SHP77 treated with DMSO at 0.1 percent for 48 hours (cell line): ENCODE measurements at regions not wholly inside any gene's neighbourhood (a gene's known extent, or its start where the extent isn't known, plus 50 kb on each side); places are given as distances from the start of the nearest gene placed in this dataset.

Experiments used
- DNase-seq: peaks from one replicate; lab custom pipeline; 2025; lab: John Stamatoyannopoulos, UW

- no peak for DNase-seq
Measured at GRCh38 chr2:204434660-204435462, 110.4 kb upstream of the PARD3B start.

DNA sequence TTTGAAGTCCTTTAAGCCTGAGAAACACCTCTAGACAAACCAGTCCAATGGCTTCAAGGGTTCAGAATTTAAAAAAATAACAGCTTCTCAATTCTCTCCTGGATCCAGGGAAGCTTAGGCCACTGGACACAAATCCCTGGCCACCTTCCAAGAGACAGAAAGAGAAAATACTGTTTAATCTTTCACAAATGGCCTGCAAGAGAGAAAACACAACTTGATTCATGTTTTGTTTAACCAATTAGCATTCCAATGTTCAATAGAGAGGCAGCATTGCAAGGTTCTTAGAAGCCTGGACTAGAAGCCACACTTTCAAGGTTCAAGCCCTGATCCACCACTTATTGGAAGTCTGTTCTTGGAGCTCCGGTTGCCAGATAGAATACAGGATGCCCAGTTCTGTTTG lies 109.0 kb upstream of the PARD3B start:
- no peak for DNase-seq

GRCh38 chr2:204437408-204437807 lies 107.9 kb upstream of the PARD3B start:
- DNase-seq, result no peak

GRCh38 chr2:204437815-204438756 lies 107.2 kb upstream of the PARD3B start:
- DNase-seq, result no peak

DNA sequence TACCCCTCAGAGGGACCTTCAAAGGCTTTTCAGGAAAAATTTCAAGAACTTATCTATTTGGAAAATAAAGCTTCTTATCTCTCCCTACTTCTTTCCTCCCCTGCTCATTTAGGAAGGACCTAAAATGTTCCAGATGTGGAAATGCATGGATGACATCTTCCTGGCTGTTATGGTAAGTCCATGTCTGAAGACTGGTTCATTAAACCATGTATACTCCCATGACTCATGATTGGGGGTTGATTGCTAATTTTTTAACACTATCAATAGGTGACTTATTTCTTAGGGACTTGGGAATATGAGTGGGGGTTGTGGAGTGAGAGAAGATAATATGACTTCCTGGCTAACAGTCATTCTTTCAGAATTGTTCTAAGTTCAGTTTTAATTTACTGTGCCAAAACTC lies 104.0 kb upstream of the PARD3B start:
- DNase-seq, result no peak

GRCh38 chr2:204445149-204445548 lies 100.1 kb upstream of the PARD3B start:
- DNase-seq, result no peak

DNA sequence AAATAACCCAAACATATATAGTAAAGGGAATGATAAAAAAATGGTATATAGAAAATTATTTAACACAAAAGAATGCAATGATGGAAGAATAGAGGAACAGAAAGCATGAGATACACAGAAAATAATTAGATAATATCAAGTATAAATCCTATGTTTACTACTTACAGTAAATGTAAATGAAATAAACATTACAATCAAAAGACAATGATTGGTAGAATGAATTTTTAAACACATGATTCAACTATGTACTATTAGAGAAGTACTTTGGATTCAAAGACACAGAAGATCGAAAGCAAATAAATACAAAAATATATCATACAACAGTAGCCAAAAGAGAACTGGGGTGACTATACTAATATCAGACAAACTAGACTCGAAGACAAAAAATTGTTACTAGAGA lies 97.6 kb upstream of the PARD3B start:
- DNase-seq, result no peak

- no peak for DNase-seq
Measured at GRCh38 chr2:204449977-204450376, 95.3 kb upstream of the PARD3B start.

GRCh38 chr2:204451766-204452165 lies 93.5 kb upstream of the PARD3B start:
- no peak for DNase-seq

GRCh38 chr2:204452464-204453023 lies 92.7 kb upstream of the PARD3B start:
- no peak for DNase-seq

- no peak for DNase-seq
Measured at GRCh38 chr2:204453730-204454167, 91.5 kb upstream of the PARD3B start.

DNA sequence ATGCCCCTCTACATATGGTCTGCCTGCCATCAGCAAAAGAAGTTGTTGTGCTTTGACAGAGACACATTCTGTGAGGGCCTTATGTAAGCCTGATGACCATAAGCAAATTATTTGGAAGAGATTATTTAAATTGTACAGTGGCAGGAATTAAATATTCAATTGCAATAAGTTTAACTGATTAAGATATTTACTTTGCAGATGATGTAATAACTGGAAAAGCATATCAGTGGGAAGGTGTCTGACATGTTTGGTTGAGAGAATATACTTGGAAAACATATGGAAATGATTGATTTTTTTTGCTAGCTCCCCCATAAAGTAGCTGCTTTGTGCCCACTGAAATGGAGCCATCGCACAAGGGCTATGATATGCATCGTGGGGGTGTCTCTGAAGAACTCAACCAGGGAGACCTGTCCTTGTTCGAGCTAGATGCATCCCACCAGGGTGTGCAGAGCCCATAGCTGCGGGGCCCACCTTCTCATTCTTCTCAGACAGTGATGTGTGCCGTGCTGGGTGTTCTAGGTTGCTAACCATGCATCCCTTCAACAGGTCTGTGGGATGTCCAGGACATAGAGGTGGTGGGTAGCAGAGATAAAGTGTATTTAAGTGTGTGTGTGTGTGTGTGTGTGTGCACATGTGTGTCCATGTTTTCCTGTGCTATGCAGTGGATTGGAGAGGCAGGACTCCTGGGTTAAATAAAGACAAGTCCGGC lies 90.4 kb upstream of the PARD3B start:
- DNase-seq, result no peak

- no peak for DNase-seq
Measured at GRCh38 chr2:204468746-204469429, 76.4 kb upstream of the PARD3B start.

DNA sequence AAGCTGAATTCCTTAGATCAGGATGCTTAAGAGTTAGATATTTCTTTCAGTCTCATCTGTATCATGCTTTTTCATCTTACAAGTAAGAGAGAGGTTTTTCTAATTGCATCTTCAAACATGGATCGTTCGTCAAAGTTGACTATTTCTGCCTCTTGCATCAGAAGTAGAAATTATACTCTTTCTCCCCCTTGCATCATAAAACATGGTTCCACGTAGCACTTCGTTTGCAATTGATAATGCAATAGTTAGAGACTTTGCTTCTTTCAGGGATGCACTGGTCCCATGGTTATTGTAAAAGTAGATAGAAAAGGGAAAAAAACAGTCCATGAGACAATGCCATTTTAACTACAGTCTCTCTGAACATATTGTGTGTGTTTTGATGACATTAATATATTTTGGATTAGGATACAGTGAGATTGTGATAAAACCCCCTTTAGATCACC lies 75.1 kb upstream of the PARD3B start:
- no peak for DNase-seq

DNA sequence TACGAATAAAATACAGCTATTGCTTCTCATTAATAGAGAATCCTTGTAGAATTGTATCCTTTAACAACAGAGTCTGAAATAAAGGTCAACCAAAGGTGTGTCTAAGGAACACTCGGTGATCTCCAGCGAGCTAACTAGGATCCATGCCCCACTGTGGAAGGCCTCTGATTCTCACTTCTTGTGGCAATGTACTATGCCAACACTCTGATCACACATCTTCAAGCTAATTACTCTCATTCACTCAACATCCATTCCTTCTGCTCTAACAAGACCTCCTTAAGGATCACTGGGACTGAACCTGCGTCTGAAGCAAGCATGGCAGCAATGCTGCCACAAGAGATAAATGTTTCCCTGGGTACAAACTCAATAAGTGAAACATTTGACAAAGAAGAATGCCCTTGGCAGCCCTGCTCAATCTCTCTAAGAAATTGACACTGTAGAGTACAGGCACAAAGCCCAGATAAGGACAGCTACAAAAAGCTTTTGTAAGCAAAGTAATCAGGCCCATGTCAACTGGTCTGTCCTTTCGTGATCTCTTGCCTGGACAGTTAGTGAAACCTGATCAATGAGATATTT lies 74.6 kb upstream of the PARD3B start:
- DNase-seq, result no peak

GRCh38 chr2:204472375-204472774 lies 72.9 kb upstream of the PARD3B start:
- no peak for DNase-seq

GRCh38 chr2:204473224-204473623 lies 72.1 kb upstream of the PARD3B start:
- no peak for DNase-seq

DNA sequence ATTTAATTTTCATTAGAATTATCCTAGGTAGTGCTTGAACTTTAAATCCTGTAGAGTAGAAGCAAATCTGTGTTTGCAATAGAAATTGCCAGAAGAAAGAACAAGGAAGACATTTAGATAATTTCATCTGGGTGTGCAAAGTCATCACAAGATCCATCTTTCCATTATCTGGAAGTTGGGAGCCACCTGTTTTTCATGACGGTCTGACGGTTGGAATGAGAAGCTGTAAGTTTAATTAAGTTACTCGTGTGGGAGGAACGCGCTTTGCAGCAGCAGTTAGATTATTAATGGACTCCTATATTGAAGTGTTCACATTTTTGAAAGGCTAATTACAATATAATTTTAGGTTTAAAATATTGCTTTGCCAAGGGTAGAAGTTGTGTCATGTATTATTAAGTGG lies 69.9 kb upstream of the PARD3B start:
- DNase-seq, result no peak

GRCh38 chr2:204477358-204477950 lies 67.8 kb upstream of the PARD3B start:
- DNase-seq, result no peak

- DNase-seq, result no peak
Measured at GRCh38 chr2:204479557-204479956, 65.7 kb upstream of the PARD3B start.

GRCh38 chr2:204480676-204481075 lies 64.6 kb upstream of the PARD3B start:
- no peak for DNase-seq
